Stimulated activated memory B cell treated with anti-CD40 and anti-IgM and Interleukin-4, amounts not matched to agents 10 μg/mL and 1 μg/mL and 100 μg/mL, for 72 hours (primary cell): ENCODE measurements at regions not wholly inside any gene's neighbourhood (a gene's known extent, or its start where the extent isn't known, plus 50 kb on each side); places are given as distances from the start of the nearest gene placed in this dataset.
"Not testable (repeated sequence)": the region's sequence is repeated elsewhere in the genome, so short reads cannot be mapped to it uniquely, and the experiment has no call there.

Source experiments
- ATAC-seq: fragments of 150-1000 bp; cut with Tn5 transposase; 2 replicates; pipeline ENCODE4 v1.10.0; 2021
- H3K27ac Mint-ChIP-seq: one replicate; pipeline ENCODE4 v1.8.0; 2022; ENCODE audit warnings: mild to moderate bottlenecking, mixed read lengths
- H3K27me3 Mint-ChIP-seq: one replicate; pipeline ENCODE4 v1.8.0; 2022; ENCODE audit warnings: mixed read lengths
- H3K36me3 Mint-ChIP-seq: one replicate; pipeline ENCODE4 v1.8.0; 2022; ENCODE audit warnings: mixed read lengths
- H3K4me1 Mint-ChIP-seq: one replicate; pipeline ENCODE4 v1.8.0; 2022; ENCODE audit warnings: mixed read lengths
- H3K4me3 Mint-ChIP-seq: one replicate; pipeline ENCODE4 v1.8.0; 2022; ENCODE audit warnings: mild to moderate bottlenecking, moderate library complexity, mixed read lengths
- H3K9me3 Mint-ChIP-seq: one replicate; pipeline ENCODE4 v1.8.0; 2022; ENCODE audit warnings: mixed read lengths

GRCh38 chr3:137588871-137589270 is 175.2 kb upstream of the SOX14 start:
- Mint-ChIP-seq H3K4me3 (no peak overlapping the region), H3K4me1 (no peaks in the 10 kb centered on the region), H3K27me3 (no peaks in the 10 kb centered on the region), H3K9me3 (peaks cover 6% of the 10 kb centered on the region), H3K36me3 (no peaks in the 10 kb centered on the region), H3K27ac (no peak overlapping the region)
- no peak for ATAC-seq

DNA sequence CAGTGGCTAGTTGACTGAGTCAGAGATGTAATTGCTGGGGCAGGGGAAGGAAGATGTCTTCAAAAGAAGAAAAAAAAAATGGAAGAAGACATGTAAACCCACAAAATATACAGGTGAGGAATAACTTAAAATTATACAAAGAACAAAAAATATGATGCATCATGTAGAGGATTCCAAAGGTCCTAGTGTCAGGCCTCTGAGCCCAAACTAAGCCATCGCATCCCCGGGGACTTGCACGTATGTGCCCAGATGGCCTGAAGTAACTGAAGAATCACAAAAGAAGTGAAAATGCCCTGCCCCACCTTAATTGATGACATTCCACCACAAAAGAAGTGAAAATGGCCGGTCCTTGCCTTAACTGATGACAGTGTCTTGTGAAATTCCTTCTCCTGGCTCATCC is 168.7 kb upstream of the SOX14 start:
- H3K9me3 Mint-ChIP-seq: peaks cover 14% of the 10 kb centered on the region
- not testable (repeated sequence) for H3K4me3 Mint-ChIP-seq, ATAC-seq, H3K27ac Mint-ChIP-seq, H3K27me3 Mint-ChIP-seq, H3K36me3 Mint-ChIP-seq, H3K4me1 Mint-ChIP-seq

DNA sequence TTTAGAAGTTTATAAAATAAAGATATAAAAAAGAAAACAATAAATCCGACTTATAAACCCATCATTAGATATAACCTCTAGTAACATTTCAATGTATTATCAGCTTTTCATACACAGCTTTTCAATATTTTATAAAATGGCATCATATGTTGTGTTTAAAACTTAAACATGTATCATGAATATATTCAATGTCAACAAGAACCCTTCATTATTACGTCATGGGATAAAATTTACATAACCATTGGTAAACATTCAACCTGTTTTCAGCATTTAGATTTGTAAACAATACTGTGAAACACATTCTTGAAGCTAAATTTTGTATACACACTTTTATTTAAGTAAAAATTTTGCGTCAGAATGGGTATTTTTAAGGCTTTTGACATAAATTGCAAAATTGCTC is 153.4 kb upstream of the SOX14 start:
- no peak for ATAC-seq
- Mint-ChIP-seq H3K36me3 (no peaks in the 10 kb centered on the region), H3K27ac (no peak overlapping the region), H3K9me3 (no peaks in the 10 kb centered on the region), H3K4me1 (no peaks in the 10 kb centered on the region), H3K27me3 (no peaks in the 10 kb centered on the region), H3K4me3 (no peak overlapping the region)

- Mint-ChIP-seq H3K27ac (no peak overlapping the region), H3K27me3 (no peaks in the 10 kb centered on the region), H3K9me3 (no peaks in the 10 kb centered on the region), H3K4me1 (no peaks in the 10 kb centered on the region), H3K4me3 (no peak overlapping the region), H3K36me3 (no peaks in the 10 kb centered on the region)
- ATAC-seq: no peak
These were observed 151.8 kb upstream of the SOX14 start for GRCh38 chr3:137612291-137612690.

GRCh38 chr3:137615659-137616418 is 148.3 kb upstream of the SOX14 start:
- no peak overlapping the region for H3K4me3 Mint-ChIP-seq
- no peaks in the 10 kb centered on the region for H3K9me3 Mint-ChIP-seq
- no peak overlapping the region for H3K27ac Mint-ChIP-seq
- no peaks in the 10 kb centered on the region for H3K27me3 Mint-ChIP-seq
- no peak for ATAC-seq
- no peaks in the 10 kb centered on the region for H3K36me3 Mint-ChIP-seq
- H3K4me1 Mint-ChIP-seq: no peaks in the 10 kb centered on the region

DNA sequence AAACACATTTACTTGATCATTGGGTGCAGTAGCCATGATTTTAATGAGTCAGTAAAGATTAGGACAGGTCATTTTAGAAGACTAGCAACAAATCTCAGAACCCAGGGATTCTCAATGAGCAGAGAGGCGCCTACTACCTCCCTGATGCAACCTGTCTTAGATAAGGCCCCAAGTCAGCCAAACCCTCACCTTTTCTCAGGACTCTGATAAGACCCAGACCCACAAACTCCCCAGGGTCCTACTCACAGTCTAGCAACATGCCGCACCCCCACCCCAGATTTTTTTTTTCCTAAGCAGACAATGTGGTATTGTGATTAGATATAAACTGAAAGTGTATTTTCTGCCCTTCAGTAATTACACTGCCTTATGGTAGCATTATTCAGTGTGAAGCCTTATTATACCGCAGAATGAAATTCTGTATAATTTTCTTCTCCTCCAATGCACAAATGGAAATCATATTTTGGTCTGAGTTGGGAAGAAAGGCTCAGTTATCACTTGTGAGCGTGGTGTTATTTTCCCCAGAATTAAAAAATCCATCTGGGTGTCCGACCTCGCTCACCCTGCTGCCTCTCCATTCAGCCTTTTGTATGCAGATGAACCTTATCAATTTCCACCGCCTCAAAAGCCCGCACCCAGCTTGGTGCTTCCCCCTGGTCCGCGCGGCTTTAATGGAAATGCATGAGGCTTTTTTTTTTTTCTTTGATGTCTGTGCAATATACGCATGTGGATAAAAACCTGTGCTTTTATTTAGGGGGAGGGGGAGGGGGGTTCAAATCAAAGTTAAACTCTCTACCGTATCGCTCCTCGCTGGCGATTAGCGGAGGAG is 122.0 kb upstream of the SOX14 start:
- no peaks in the 10 kb centered on the region for H3K4me1 Mint-ChIP-seq

GRCh38 chr3:137642831-137643230 is 121.3 kb upstream of the SOX14 start:
- no peaks in the 10 kb centered on the region for H3K9me3 Mint-ChIP-seq
- no peak overlapping the region for H3K4me3 Mint-ChIP-seq
- ATAC-seq: no peak
- H3K36me3 Mint-ChIP-seq: no peaks in the 10 kb centered on the region
- no peaks in the 10 kb centered on the region for H3K27me3 Mint-ChIP-seq
- H3K4me1 Mint-ChIP-seq: no peaks in the 10 kb centered on the region
- no peak overlapping the region for H3K27ac Mint-ChIP-seq

More for the DNA sequence above, 122.0 kb upstream of the SOX14 start:
- H3K9me3 Mint-ChIP-seq: no peaks in the 10 kb centered on the region
- no peak overlapping the region for H3K4me3 Mint-ChIP-seq
- no peaks in the 10 kb centered on the region for H3K27me3 Mint-ChIP-seq
- H3K36me3 Mint-ChIP-seq: no peaks in the 10 kb centered on the region
- ATAC-seq: no peak
- no peak overlapping the region for H3K27ac Mint-ChIP-seq

- Mint-ChIP-seq H3K27ac (no peak overlapping the region), H3K36me3 (no peaks in the 10 kb centered on the region)
These were observed 116.9 kb upstream of the SOX14 start for GRCh38 chr3:137647179-137647578.

DNA sequence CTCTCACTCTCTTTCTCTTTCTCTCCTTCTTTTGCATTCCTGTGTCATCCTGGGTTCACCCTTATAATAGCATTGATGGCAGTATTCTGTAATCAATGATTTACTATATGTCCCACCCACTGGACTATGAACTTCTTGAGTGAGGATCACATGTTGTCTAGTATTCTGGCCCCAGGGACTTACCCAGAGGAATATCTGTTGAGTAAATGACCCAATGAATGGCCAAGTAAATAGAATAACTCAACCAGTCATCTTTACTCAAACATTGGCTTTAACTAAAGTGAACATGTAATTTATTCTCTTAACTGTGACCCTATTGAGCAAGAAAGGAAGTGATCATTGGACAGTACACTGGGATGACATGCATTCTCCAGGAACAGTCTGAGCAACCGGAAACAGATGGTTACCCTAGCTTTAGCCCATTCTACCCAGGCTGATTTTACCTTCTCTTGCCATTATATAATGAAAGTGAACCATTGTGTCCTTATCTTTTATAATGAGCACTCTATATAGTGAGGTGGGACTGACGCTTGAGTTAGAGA is 94.5 kb upstream of the SOX14 start:
- H3K36me3 Mint-ChIP-seq: no peaks in the 10 kb centered on the region
- H3K4me1 Mint-ChIP-seq: no peaks in the 10 kb centered on the region
- no peak overlapping the region for H3K27ac Mint-ChIP-seq
- H3K4me3 Mint-ChIP-seq: no peak overlapping the region
- no peaks in the 10 kb centered on the region for H3K27me3 Mint-ChIP-seq
- no peak for ATAC-seq
- no peaks in the 10 kb centered on the region for H3K9me3 Mint-ChIP-seq

More at GRCh38 chr3:137647179-137647578, 116.9 kb upstream of the SOX14 start:
- Mint-ChIP-seq H3K9me3 (no peaks in the 10 kb centered on the region), H3K4me3 (no peak overlapping the region), H3K4me1 (no peaks in the 10 kb centered on the region), H3K27me3 (no peaks in the 10 kb centered on the region)
- ATAC-seq: no peak

DNA sequence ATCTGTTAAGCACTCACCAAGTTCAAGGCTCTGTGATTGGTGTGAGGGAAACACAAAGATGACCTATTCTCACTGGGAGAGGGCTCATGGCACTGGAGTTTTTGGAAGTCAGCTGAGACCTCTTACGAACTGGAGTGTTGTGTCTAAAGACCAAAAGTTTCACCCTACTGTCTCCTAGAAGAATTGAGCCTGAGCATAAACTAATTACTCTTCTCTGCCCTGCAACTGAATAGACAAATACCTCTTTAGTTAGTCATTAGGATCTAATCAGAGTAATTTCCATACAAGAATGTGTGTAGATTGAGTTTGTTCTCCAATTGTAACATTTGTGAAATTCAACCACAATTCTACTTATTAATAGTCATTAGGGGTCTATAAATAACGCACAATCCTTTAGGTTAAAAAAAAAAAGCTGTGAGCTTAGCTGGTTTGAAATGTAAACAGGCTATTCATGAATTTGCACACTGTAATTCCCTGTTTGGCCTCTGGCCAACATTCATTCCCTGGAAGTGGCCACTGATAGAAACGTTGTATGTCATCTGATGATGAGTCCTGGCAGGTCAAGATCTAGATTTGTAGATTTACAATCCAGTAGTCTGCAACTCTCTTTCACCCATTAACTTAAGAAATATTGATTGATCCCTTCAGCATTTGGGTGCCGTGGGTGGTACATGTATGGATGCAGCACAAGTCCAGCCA is 76.8 kb upstream of the SOX14 start:
- no peaks in the 10 kb centered on the region for H3K4me1 Mint-ChIP-seq
- H3K27me3 Mint-ChIP-seq: no peaks in the 10 kb centered on the region
- ATAC-seq: no peak
- H3K36me3 Mint-ChIP-seq: no peaks in the 10 kb centered on the region
- H3K4me3 Mint-ChIP-seq: no peak overlapping the region
- no peaks in the 10 kb centered on the region for H3K9me3 Mint-ChIP-seq
- H3K27ac Mint-ChIP-seq: no peak overlapping the region

DNA sequence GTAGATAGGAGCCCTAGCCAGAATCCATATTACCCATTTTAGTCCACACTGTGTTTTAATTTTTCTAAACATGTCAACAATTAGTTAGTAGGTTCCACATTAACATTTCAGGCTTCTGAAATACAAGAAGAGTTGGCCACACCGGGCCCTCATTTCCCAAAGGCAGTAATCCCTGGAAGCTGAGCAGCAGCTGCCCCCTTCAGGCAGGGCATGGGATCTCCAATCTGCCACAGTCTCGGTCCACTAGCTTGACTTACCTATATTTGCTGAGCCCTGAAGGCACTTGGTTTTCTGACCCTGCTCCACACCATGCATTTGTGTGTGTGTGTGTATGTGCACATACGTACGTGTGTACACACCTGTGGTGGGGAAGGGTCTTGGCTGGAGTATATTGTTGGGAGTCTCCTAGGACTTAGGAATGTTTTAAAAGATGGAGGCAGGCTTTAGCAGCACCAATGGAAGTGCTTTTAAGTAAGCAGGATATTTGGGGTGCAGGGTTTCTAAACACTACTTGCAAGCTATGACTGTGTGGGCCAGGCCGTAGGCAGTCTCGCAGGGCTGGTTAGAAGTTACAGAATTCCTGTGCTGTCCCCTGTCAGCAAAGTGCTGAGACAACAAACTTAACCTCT is 71.2 kb upstream of the SOX14 start:
- Mint-ChIP-seq H3K27me3 (no peaks in the 10 kb centered on the region), H3K4me3 (no peak overlapping the region), H3K36me3 (no peaks in the 10 kb centered on the region), H3K27ac (no peak overlapping the region), H3K9me3 (peaks cover 4% of the 10 kb centered on the region), H3K4me1 (no peaks in the 10 kb centered on the region)
- ATAC-seq: no peak

- no peaks in the 10 kb centered on the region for H3K36me3 Mint-ChIP-seq
- no peak overlapping the region for H3K4me3 Mint-ChIP-seq
- no peaks in the 10 kb centered on the region for H3K4me1 Mint-ChIP-seq
- no peak overlapping the region for H3K27ac Mint-ChIP-seq
- no peaks in the 10 kb centered on the region for H3K27me3 Mint-ChIP-seq
- ATAC-seq: no peak
- peaks cover 4% of the 10 kb centered on the region for H3K9me3 Mint-ChIP-seq
These were observed 70.3 kb upstream of the SOX14 start for GRCh38 chr3:137693791-137694190.

DNA sequence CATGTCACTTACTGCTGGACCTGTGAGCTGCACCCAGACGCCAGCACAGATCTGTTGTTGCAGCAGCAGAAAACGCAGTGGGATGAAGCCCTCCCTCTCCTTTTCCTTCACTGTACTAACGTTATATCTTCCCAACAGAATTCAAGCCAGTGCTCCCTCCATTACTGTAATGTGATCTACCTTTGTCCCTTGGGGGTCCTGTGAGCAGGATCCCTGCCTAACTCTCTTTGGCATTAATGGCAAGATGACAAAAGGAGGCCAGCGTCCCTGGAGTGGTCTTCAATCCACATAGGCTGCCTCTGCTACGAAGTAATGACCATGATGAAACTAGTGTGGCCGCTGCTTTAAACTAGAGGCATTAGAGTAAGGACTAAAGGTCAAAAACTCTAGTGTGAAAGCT is 69.3 kb upstream of the SOX14 start:
- Mint-ChIP-seq H3K4me1 (no peaks in the 10 kb centered on the region), H3K27ac (no peak overlapping the region), H3K27me3 (no peaks in the 10 kb centered on the region), H3K9me3 (peaks cover 4% of the 10 kb centered on the region), H3K36me3 (no peaks in the 10 kb centered on the region), H3K4me3 (no peak overlapping the region)
- ATAC-seq: no peak

DNA sequence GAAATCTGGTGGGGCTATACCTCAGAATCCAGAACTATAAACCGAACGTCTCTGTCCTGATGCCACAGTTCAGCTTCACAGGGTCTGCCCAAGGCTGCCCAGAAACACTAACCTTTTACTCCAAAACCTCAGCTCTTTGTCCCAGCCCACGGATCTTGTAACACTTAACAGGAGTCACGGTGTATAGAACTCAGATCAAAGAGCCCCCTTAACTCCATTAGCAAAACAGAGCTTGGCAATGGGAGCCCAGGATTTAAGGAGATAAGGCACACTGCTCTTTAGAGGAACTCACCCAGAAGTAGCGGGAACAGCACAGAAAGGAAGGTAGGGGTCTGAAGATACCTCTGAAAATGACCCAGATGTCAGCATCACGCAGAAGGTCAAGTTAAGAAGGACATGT is 68.8 kb upstream of the SOX14 start:
- Mint-ChIP-seq H3K27ac (no peak overlapping the region), H3K36me3 (no peaks in the 10 kb centered on the region), H3K27me3 (no peaks in the 10 kb centered on the region), H3K9me3 (peaks cover 4% of the 10 kb centered on the region), H3K4me1 (no peaks in the 10 kb centered on the region), H3K4me3 (no peak overlapping the region)
- no peak for ATAC-seq

DNA sequence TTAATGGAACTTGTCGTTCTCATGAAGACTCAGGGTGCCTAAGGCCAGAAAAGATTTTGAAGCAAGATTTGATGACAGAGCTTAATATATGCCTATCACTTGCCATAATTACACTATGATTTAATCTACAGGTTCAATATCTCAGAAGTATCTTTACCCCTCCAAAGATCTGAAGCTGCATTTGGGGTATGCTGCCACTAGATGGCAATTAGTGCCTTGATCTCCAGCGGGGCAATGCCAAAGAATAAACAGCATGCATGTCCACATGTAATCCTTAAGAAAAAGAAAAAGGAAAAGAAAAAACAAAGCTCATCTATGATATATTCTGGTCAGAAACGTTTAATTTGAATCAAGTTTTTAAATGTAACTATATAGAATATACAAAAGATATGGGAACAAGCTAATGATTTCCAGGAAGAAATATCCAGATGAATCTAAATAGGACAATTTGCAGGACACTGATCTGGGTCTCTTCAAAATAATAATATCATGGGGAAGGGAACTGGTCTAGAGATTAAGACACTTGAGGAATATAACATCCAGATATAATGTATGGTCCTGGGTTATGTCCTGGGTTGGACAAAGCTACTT is 55.0 kb upstream of the SOX14 start:
- no peak overlapping the region for H3K27ac Mint-ChIP-seq
- H3K4me1 Mint-ChIP-seq: no peaks in the 10 kb centered on the region
- H3K36me3 Mint-ChIP-seq: no peaks in the 10 kb centered on the region
- H3K9me3 Mint-ChIP-seq: peaks cover 5% of the 10 kb centered on the region
- H3K27me3 Mint-ChIP-seq: no peaks in the 10 kb centered on the region
- H3K4me3 Mint-ChIP-seq: no peak overlapping the region
- no peak for ATAC-seq
